ENCODE measurements at regions not wholly inside any gene's neighbourhood (a gene's known extent, or its start where the extent isn't known, plus 50 kb on each side); places are given as distances from the start of the nearest gene placed in this dataset.
A peak's percentile ranks its signal among the peaks of the same experiment; 100 is the strongest.

- peak; percentile 58; the same call in 1 of the 2 replicates for TF ChIP-seq TEAD4 (IDR thresholded peaks at IDR 0.05; ENCODE audit: borderline replicate concordance, insufficient read depth)
- TF ChIP-seq, protein P1, sequence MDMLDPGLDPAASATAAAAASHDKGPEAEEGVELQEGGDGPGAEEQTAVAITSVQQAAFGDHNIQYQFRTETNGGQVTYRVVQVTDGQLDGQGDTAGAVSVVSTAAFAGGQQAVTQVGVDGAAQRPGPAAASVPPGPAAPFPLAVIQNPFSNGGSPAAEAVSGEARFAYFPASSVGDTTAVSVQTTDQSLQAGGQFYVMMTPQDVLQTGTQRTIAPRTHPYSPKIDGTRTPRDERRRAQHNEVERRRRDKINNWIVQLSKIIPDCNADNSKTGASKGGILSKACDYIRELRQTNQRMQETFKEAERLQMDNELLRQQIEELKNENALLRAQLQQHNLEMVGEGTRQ (IDR thresholded peaks at IDR 0.05; ENCODE audit: borderline replicate concordance, low read depth, low read length): no peak
- TF ChIP-seq GABPA (IDR thresholded peaks at IDR 0.05; ENCODE audit: low read depth): no peak
- TF ChIP-seq TAF1 (IDR thresholded peaks at IDR 0.05; ENCODE audit: borderline replicate concordance, low read depth, low read length): no peak
- peak; percentile 76 for TF ChIP-seq JUND (IDR thresholded peaks at IDR 0.05)
- no peak; the same call in 1 of the 2 replicates for TF ChIP-seq ZBTB33 (IDR thresholded peaks at IDR 0.05; ENCODE audit: borderline replicate concordance, low read depth)
- TF ChIP-seq, protein P2, sequence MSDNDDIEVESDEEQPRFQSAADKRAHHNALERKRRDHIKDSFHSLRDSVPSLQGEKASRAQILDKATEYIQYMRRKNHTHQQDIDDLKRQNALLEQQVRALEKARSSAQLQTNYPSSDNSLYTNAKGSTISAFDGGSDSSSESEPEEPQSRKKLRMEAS (IDR thresholded peaks at IDR 0.05; ENCODE audit: low read depth): peak; percentile 81
- TF ChIP-seq RXRA (IDR thresholded peaks at IDR 0.05; ENCODE audit: borderline replicate concordance, low read depth): peak; percentile 96
- no peak for TF ChIP-seq NRF1 (IDR thresholded peaks at IDR 0.05; ENCODE audit: low read depth, low read length)
- peak; percentile 36; the same call in 1 of the 2 replicates for TF ChIP-seq ELF1 (IDR thresholded peaks at IDR 0.05)
- no peak for TF ChIP-seq FOXJ3 (CRISPR knock-in tag; IDR thresholded peaks at IDR 0.05)
- TF ChIP-seq POLR2AphosphoS5 (IDR thresholded peaks at IDR 0.05; ENCODE audit: low read depth, low read length): peak; percentile 73; the same call in 1 of the 2 replicates
- TF ChIP-seq, protein P3, sequence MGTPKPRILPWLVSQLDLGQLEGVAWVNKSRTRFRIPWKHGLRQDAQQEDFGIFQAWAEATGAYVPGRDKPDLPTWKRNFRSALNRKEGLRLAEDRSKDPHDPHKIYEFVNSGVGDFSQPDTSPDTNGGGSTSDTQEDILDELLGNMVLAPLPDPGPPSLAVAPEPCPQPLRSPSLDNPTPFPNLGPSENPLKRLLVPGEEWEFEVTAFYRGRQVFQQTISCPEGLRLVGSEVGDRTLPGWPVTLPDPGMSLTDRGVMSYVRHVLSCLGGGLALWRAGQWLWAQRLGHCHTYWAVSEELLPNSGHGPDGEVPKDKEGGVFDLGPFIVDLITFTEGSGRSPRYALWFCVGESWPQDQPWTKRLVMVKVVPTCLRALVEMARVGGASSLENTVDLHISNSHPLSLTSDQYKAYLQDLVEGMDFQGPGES (IDR thresholded peaks at IDR 0.05; ENCODE audit: low read depth, low read length): no peak
- TF ChIP-seq RAD21 (IDR thresholded peaks at IDR 0.05; ENCODE audit: low read length): no peak
- TF ChIP-seq SMC3 (IDR thresholded peaks at IDR 0.05; ENCODE audit: low read depth, low read length): no peak
- no peak for TF ChIP-seq FOXM1 (IDR thresholded peaks at IDR 0.05; ENCODE audit: low read depth)
Measured at GRCh38 chr1:201766131-201766866, 62.7 kb upstream of the IPO9 start (continued).

- Histone ChIP-seq H3K4me1 (ENCODE audit: control insufficient read depth in 1 of 2, insufficient read depth in 2 of 2, low read depth in 1 of 2, low read length in 1 of 2) (peaks cover 14 to 54% of the 10 kb centered on the region in 2 experiments), H3K4me3 (ENCODE audit: low read depth in 2 of 2, low read length in 1 of 2) (no peak overlapping the region), H3K27ac (ENCODE audit: low read depth in 2 of 2, low read length in 1 of 2) (peak overlapping the region; percentile 45 to 99; a peak in 3 of 4 replicates), H3K9me3 (no peaks in the 10 kb centered on the region), H3K27me3 (ENCODE audit: insufficient read depth) (no peaks in the 10 kb centered on the region), H3K79me2 (ENCODE audit: insufficient read depth) (peaks cover 97% of the 10 kb centered on the region), H3F3A (replicated peaks; ENCODE audit: insufficient read depth) (peaks cover 85% of the 10 kb centered on the region), H3K4me2 (no peak overlapping the region), H4K20me1 (ENCODE audit: insufficient read depth) (no peaks in the 10 kb centered on the region), H3K9ac (no peak overlapping the region), H3K36me3 (replicated peaks in 1 of 2; ENCODE audit: control insufficient read depth in 1 of 2, insufficient read depth in 2 of 2, low read length in 1 of 2) (peaks cover 0 to 23% of the 10 kb centered on the region in 2 experiments), H3K9me2 (no peaks in the 10 kb centered on the region), H2AFZ (ENCODE audit: low read depth) (no peak overlapping the region)
- DNase-seq: no peak
- no peak for TF ChIP-seq JUND (IDR thresholded peaks at IDR 0.05)
- no peak for TF ChIP-seq TCF12 (IDR thresholded peaks at IDR 0.05)
- TF ChIP-seq TAF1 (IDR thresholded peaks at IDR 0.05; ENCODE audit: borderline replicate concordance, low read depth, low read length): no peak
- no peak for TF ChIP-seq RAD21 (IDR thresholded peaks at IDR 0.05; ENCODE audit: low read length)
- TF ChIP-seq FOSL2 (IDR thresholded peaks at IDR 0.05; ENCODE audit: borderline replicate concordance, low read depth): no peak
- no peak for TF ChIP-seq FOXJ3 (CRISPR knock-in tag; IDR thresholded peaks at IDR 0.05)
- no peak for TF ChIP-seq GABPA (IDR thresholded peaks at IDR 0.05; ENCODE audit: low read depth)
- no peak for TF ChIP-seq SMC3 (IDR thresholded peaks at IDR 0.05; ENCODE audit: low read depth, low read length)
- no peak for TF ChIP-seq SIN3A (IDR thresholded peaks at IDR 0.05; ENCODE audit: borderline replicate concordance, low read depth, low read length)
- TF ChIP-seq MXI1 (IDR thresholded peaks at IDR 0.05; ENCODE audit: low read depth, low read length): no peak
- TF ChIP-seq TEAD4 (IDR thresholded peaks at IDR 0.05; ENCODE audit: borderline replicate concordance, insufficient read depth): no peak
- TF ChIP-seq NFIC (IDR thresholded peaks at IDR 0.05; ENCODE audit: borderline replicate concordance): no peak
- TF ChIP-seq RFX5 (IDR thresholded peaks at IDR 0.05; ENCODE audit: low read length): no peak
- TF ChIP-seq, protein P2 (IDR thresholded peaks at IDR 0.05; ENCODE audit: low read depth): no peak
- no peak for TF ChIP-seq RXRA (IDR thresholded peaks at IDR 0.05; ENCODE audit: borderline replicate concordance, low read depth)
- no peak for TF ChIP-seq ELF1 (IDR thresholded peaks at IDR 0.05)
- no peak for TF ChIP-seq PBX3 (IDR thresholded peaks at IDR 0.05)
- TF ChIP-seq EZH2phosphoT487 (IDR thresholded peaks at IDR 0.05; ENCODE audit: borderline replicate concordance, low read depth): no peak
- WGBS (ENCODE audit: low lambda C conversion rate): 91% methylated on average over 6 of the region's 6 CpGs
- ChIA-PET POLR2A (no interaction called here), CTCF (interaction anchor here (1.1 to 2.9 kb wide), 3 partner anchors 19 to 57 kb away, joined by 3 to 11 read pairs (median 3); no protein-coding TSS in a partner anchor)
Measured at GRCh38 chr1:201767339-201767738, 61.6 kb upstream of the IPO9 start.
